GM18498 (cell line): ENCODE measurements at regions not wholly inside any gene's neighbourhood (a gene's known extent, or its start where the extent isn't known, plus 50 kb on each side); places are given as distances from the start of the nearest gene placed in this dataset.

Experiments
- ATAC-seq: cut with Tn5 transposase; IDR thresholded peaks from one replicate; pipeline ENCODE4 v1.9.1; 2021; ENCODE audit warnings: mild to moderate bottlenecking, moderate library complexity; ENCODE audit not compliant: unreplicated experiment

- ATAC-seq, result no peak
These were observed 76.8 kb upstream of the CD96 start for GRCh38 chr3:111465081-111465670.

DNA sequence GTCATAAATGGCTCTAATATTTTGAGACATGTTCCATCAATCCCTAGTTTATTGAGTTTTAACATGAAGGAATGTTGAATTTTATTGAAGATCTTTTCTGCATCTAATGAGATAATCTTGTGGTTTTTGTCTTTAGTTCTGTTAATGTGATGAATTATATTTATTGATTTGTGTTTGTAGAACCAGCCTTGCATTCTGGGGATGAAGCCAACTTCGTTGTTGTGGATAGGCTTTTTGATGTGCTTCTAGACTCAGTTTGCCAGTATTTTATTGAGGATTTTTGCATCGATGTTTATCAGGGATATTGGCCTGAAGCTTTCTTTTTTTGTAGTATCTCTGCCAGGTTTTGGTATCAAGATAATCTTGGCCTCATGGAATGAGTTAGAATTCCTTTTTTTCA, 72.0 kb upstream of the CD96 start:
- no peak for ATAC-seq

DNA sequence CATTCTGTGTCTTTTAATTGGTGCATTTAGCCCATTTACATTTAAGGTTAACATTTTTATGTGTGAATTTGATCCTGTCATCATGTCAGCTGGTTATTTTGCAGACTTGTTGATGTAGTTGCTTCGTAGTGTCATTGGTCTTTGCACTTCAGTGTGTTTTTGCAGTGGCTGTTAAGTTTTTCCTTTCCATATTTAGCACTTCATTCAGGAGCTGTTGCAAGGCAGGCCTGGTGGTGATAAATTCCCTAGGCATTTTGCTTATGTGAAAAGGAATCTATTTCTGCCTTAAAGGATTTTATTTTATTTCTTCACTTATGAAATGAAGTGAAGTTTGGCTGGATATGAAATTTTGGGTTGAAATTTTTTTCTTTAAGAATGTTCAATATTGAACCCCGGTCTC, 70.2 kb upstream of the CD96 start:
- ATAC-seq, result no peak

- ATAC-seq, result no peak
These were observed 69.4 kb upstream of the CD96 start for GRCh38 chr3:111472556-111472955.

DNA sequence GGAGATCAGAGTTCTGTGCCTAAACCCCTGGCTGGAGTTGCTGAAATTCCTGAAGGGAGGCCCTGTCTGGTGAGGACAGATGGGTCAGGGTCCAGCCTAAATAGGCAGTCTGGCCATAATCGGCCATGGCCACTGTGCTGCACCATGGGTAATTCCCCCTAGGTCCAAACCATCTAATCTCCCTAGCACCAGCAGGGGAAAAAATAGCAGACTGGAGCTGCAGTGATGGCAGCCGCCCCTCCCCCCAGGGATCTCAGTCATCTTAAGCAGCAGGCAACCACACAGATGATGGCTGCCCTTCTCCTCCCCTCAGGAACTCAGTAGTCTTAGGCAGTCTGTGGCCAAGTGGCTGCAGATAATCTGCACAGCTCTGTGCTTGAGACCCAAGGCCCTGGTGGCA, 68.4 kb upstream of the CD96 start:
- no peak for ATAC-seq

- no peak for ATAC-seq
These were observed 65.3 kb upstream of the CD96 start for GRCh38 chr3:111476701-111477100.

GRCh38 chr3:111480091-111480490, 61.9 kb upstream of the CD96 start:
- ATAC-seq, result no peak

GRCh38 chr3:111481551-111481950, 60.4 kb upstream of the CD96 start:
- no peak for ATAC-seq

DNA sequence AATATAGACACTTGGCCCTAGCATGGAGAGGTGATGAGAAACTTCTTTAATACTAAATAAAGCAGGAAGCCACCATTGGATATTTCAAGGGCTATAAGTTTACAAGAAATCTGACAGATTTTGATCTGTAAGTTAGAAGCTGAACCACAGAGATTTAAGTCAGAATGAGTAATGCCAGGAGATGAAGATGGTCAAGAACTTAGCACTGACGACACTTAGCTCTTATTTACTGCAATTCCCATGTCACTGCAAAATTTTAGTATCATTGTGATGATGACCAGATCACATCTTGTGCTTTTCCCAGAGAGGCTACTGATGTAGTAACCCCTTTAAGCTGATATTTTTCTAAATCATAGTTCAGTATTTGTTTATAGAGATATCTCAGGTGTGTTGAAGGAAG, 59.4 kb upstream of the CD96 start:
- ATAC-seq, result no peak

- no peak for ATAC-seq
These were observed 56.9 kb upstream of the CD96 start for GRCh38 chr3:111485086-111485485.
